ENCODE measurements at regions not wholly inside any gene's neighbourhood (a gene's known extent, or its start where the extent isn't known, plus 50 kb on each side); places are given as distances from the start of the nearest gene placed in this dataset.
"Not testable (repeated sequence)": the region's sequence is repeated elsewhere in the genome, so short reads cannot be mapped to it uniquely, and the experiment has no call there.

- Histone ChIP-seq H3K4me1 (ENCODE audit: insufficient read depth) (peaks cover 3% of the 10 kb centered on the region; the same call in 1 of the 2 replicates), H3K9me3 (ENCODE audit: low read depth) (no peaks in the 10 kb centered on the region), H3K4me3 (no peak overlapping the region), H3K27ac (no peak overlapping the region), H3K9me2 (ENCODE audit: insufficient read depth) (no peaks in the 10 kb centered on the region), H3F3A (ENCODE audit: insufficient read depth) (no peaks in the 10 kb centered on the region), H3K36me3 (ENCODE audit: low read depth) (no peaks in the 10 kb centered on the region), H2AFZ (no peak overlapping the region), H3K9ac (no peak overlapping the region), H4K20me1 (ENCODE audit: insufficient read depth) (no peaks in the 10 kb centered on the region), H3K27me3 (replicated peaks; ENCODE audit: insufficient read depth) (no peaks in the 10 kb centered on the region), H3K79me2 (ENCODE audit: insufficient read depth) (no peaks in the 10 kb centered on the region), H3K4me2 (ENCODE audit: unreplicated experiment) (no peak overlapping the region)
- DNase-seq = no peak
- WGBS, 2 experiments (ENCODE audit: low coverage in 1 of 2, low lambda C conversion rate in 2 of 2, missing lambda C conversion rate in 2 of 2) = 94 to 100% methylated on average over 1 of the region's 1 CpG
- TF ChIP-seq EZH2 (IDR thresholded peaks at IDR 0.05; ENCODE audit: insufficient read depth, poor library complexity, severe bottlenecking) (no peak), EZH2phosphoT487 (IDR thresholded peaks at IDR 0.05; ENCODE audit: insufficient read depth, low read depth) (no peak)
- in situ Hi-C loops (cut with MboI) = no loop called here
These were observed 976.1 kb downstream of the LTN1 start for GRCh38 chr21:28016571-28016970.

GRCh38 chr21:28013123-28013522, 979.6 kb downstream of the LTN1 start:
- H2AFZ ChIP-seq; H3K4me1 ChIP-seq (ENCODE audit: insufficient read depth); H3K4me3 ChIP-seq; H3K4me2 ChIP-seq (ENCODE audit: unreplicated experiment); H3K9me2 ChIP-seq (ENCODE audit: insufficient read depth); in situ Hi-C loops (cut with MboI); H3K27me3 ChIP-seq (replicated peaks; ENCODE audit: insufficient read depth); H3K79me2 ChIP-seq (ENCODE audit: insufficient read depth); DNase-seq; H4K20me1 ChIP-seq (ENCODE audit: insufficient read depth); H3F3A ChIP-seq (ENCODE audit: insufficient read depth); H3K36me3 ChIP-seq (ENCODE audit: low read depth); H3K9me3 ChIP-seq (ENCODE audit: low read depth); H3K9ac ChIP-seq; H3K27ac ChIP-seq: not testable (repeated sequence)

GRCh38 chr21:28011970-28012369, 980.7 kb downstream of the LTN1 start:
- H2AFZ ChIP-seq; H4K20me1 ChIP-seq (ENCODE audit: insufficient read depth); H3F3A ChIP-seq (ENCODE audit: insufficient read depth); H3K36me3 ChIP-seq (ENCODE audit: low read depth); H3K27ac ChIP-seq; H3K4me2 ChIP-seq (ENCODE audit: unreplicated experiment); H3K9me3 ChIP-seq (ENCODE audit: low read depth); H3K79me2 ChIP-seq (ENCODE audit: insufficient read depth); in situ Hi-C loops (cut with MboI); H3K9me2 ChIP-seq (ENCODE audit: insufficient read depth); DNase-seq; H3K27me3 ChIP-seq (replicated peaks; ENCODE audit: insufficient read depth); H3K9ac ChIP-seq; H3K4me1 ChIP-seq (ENCODE audit: insufficient read depth); H3K4me3 ChIP-seq: not testable (repeated sequence)
- 7 to 14% methylated on average over 1 to 2 of the region's 2 CpGs for WGBS, 2 experiments (ENCODE audit: low coverage in 1 of 2, low lambda C conversion rate in 2 of 2, missing lambda C conversion rate in 2 of 2)

GRCh38 chr21:28008245-28008644, 984.4 kb downstream of the LTN1 start:
- H4K20me1 ChIP-seq (ENCODE audit: insufficient read depth); H3K27ac ChIP-seq; H3K27me3 ChIP-seq (replicated peaks; ENCODE audit: insufficient read depth); H3K79me2 ChIP-seq (ENCODE audit: insufficient read depth); H3K9me2 ChIP-seq (ENCODE audit: insufficient read depth); H3K4me3 ChIP-seq; in situ Hi-C loops (cut with MboI); H2AFZ ChIP-seq; H3K4me2 ChIP-seq (ENCODE audit: unreplicated experiment); H3F3A ChIP-seq (ENCODE audit: insufficient read depth); H3K4me1 ChIP-seq (ENCODE audit: insufficient read depth); H3K9me3 ChIP-seq (ENCODE audit: low read depth); DNase-seq; H3K36me3 ChIP-seq (ENCODE audit: low read depth); H3K9ac ChIP-seq: not testable (repeated sequence)
- 63% methylated on average over 3 of the region's 3 CpGs for WGBS, 2 experiments (ENCODE audit: low coverage in 1 of 2, low lambda C conversion rate in 2 of 2, missing lambda C conversion rate in 2 of 2)

DNA sequence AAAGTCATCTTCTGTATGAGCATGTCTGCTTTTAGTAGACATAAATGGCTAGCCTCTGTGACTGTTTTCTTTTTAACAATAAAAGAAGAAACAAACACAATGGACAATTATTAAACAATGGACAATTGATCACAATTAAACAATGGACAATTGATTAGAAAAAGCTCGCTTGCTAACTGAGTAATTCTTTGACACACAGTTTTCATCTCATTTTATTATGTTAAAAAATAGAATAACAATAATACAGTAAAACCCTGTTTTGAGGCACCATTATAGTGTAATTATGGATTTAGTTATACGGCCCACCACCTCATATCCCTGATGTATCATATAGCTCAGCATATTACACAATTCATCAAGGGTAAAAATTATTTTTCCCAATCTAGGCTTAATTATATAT, 989.0 kb downstream of the LTN1 start:
- in situ Hi-C loops (cut with MboI); H3K36me3 ChIP-seq (ENCODE audit: low read depth): not testable (repeated sequence)
- 96 to 100% methylated on average over 2 of the region's 2 CpGs for WGBS, 2 experiments (ENCODE audit: low coverage in 1 of 2, low lambda C conversion rate in 2 of 2, missing lambda C conversion rate in 2 of 2)

DNA sequence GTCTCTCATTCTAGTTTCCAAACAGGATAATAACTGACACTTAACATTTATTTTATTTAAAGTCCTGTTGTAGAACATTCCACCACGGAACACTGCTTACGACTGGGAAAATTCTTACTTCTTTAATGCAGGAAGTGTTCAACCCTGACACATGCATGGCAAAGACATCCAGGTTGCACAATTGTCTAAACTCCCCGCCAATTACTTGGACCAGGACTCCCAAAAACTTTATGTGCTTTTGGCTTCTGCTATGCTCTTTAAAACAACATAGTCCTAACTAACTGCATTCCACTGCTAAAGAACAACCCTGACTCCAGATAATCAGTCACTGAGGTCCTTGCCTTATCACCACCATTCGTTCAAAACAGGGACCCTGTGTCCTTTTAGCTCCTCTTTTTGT, 995.8 kb downstream of the LTN1 start:
- Histone ChIP-seq H2AFZ (peak overlapping the region; percentile 49), H3K4me1 (ENCODE audit: insufficient read depth) (peaks cover 11% of the 10 kb centered on the region), H3K4me2 (ENCODE audit: unreplicated experiment) (peak overlapping the region; percentile 18)
- H3K9me2 ChIP-seq (ENCODE audit: insufficient read depth); H3K9me3 ChIP-seq (ENCODE audit: low read depth); in situ Hi-C loops (cut with MboI); H3K36me3 ChIP-seq (ENCODE audit: low read depth); H3K27ac ChIP-seq; H4K20me1 ChIP-seq (ENCODE audit: insufficient read depth); H3K9ac ChIP-seq; H3K27me3 ChIP-seq (replicated peaks; ENCODE audit: insufficient read depth); H3K4me3 ChIP-seq; H3F3A ChIP-seq (ENCODE audit: insufficient read depth); H3K79me2 ChIP-seq (ENCODE audit: insufficient read depth): not testable (repeated sequence)
- DNase-seq = peak; percentile 12
- 12% methylated on average over 4 of the region's 4 CpGs for WGBS, 2 experiments (ENCODE audit: low coverage in 1 of 2, low lambda C conversion rate in 2 of 2, missing lambda C conversion rate in 2 of 2)

More for the DNA sequence above, 989.0 kb downstream of the LTN1 start:
- not testable (repeated sequence) for H3K9ac ChIP-seq; H3K9me2 ChIP-seq (ENCODE audit: insufficient read depth); H3K4me2 ChIP-seq (ENCODE audit: unreplicated experiment); H3K9me3 ChIP-seq (ENCODE audit: low read depth); H3K27me3 ChIP-seq (replicated peaks; ENCODE audit: insufficient read depth); H4K20me1 ChIP-seq (ENCODE audit: insufficient read depth); H3K4me3 ChIP-seq; DNase-seq; H3K27ac ChIP-seq; H3K4me1 ChIP-seq (ENCODE audit: insufficient read depth); H3F3A ChIP-seq (ENCODE audit: insufficient read depth); H3K79me2 ChIP-seq (ENCODE audit: insufficient read depth); H2AFZ ChIP-seq

GRCh38 chr21:27984663-27985325, 1007.9 kb downstream of the LTN1 start:
- H3K27ac ChIP-seq; H3F3A ChIP-seq (ENCODE audit: insufficient read depth); H3K4me2 ChIP-seq (ENCODE audit: unreplicated experiment); in situ Hi-C loops (cut with MboI); H3K79me2 ChIP-seq (ENCODE audit: insufficient read depth); H3K4me3 ChIP-seq; H3K9ac ChIP-seq; H3K27me3 ChIP-seq (replicated peaks; ENCODE audit: insufficient read depth); H3K9me3 ChIP-seq (ENCODE audit: low read depth); H3K36me3 ChIP-seq (ENCODE audit: low read depth); H3K9me2 ChIP-seq (ENCODE audit: insufficient read depth); H4K20me1 ChIP-seq (ENCODE audit: insufficient read depth): not testable (repeated sequence)
- WGBS, 2 experiments (ENCODE audit: low coverage in 1 of 2, low lambda C conversion rate in 2 of 2, missing lambda C conversion rate in 2 of 2) = 48 to 54% methylated on average over 2 of the region's 2 CpGs
- H3K4me1 ChIP-seq (ENCODE audit: insufficient read depth) = peaks cover 11% of the 10 kb centered on the region
- H2AFZ ChIP-seq = peak overlapping the region; percentile 58; the same call in 1 of the 2 replicates
- peak; percentile 22 for DNase-seq

All from GM23248 (cell line).